ENCODE measurements at regions not wholly inside any gene's neighbourhood (a gene's known extent, or its start where the extent isn't known, plus 50 kb on each side); places are given as distances from the start of the nearest gene placed in this dataset.
"Not testable (repeated sequence)": the region's sequence is repeated elsewhere in the genome, so short reads cannot be mapped to it uniquely, and the experiment has no call there.

- DNase-seq (ENCODE audit: extremely low read depth in 1 of 2, low read depth in 1 of 2): no peak
Observed at GRCh38 chr2:160721089-160722040, 227.8 kb upstream of the RBMS1 start.

GRCh38 chr2:160726046-160726445 is 232.4 kb upstream of the RBMS1 start:
- no peak for DNase-seq (ENCODE audit: extremely low read depth in 1 of 2, low read depth in 1 of 2)

DNA sequence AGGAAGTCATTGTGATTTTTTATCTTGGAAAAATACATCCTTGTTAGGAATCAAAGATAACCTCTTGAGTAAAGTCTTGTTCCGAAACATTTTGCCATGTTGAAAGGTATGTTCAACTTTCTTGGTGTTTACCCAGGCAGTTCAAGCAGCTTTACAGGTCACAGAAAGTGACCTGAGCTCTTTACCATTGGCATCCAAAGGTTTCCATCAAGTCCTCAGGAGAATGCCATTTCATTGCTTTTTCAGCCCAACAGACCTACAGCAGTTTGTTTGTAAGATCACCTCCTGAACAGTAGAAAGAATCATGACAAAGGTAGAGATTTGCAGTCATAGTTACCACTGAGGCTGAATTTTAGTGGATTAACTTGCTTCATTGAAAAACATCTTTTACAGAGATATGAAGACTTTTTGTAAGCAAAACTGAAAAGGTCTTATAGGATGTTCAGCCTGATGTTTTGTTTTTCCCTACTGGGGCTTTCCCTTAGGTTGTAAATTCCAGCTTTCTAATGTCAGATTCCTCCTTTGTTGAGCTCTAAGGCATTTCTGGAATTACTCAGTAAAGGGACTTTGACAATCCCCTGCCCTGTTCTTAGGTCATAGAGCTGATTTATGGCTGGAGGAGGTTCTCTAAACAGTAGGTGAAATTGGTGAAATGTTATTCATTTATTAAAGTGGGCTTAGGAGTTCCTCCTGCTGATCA is 236.8 kb upstream of the RBMS1 start:
- no peak for DNase-seq (ENCODE audit: extremely low read depth in 1 of 2, low read depth in 1 of 2)

DNA sequence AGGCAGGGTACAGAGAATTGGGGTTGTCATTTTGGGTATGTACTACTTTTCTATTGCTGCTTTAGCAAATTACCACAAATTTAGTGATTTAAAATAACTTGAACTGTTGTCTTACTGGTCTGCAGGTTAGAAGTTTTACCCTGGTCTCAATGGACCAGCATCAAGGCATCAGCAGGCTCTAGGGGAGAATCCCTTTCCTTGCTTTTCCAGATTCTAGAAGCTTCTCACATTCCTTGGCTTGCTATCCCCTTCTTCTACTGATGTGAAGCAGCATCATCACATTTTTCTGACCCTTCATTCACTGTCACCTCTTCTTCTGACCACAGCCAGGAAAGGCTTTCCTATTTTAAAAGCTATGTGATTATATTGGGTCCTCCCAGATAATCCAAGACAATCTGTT is 237.8 kb upstream of the RBMS1 start:
- no peak for DNase-seq (ENCODE audit: extremely low read depth in 1 of 2, low read depth in 1 of 2)

DNA sequence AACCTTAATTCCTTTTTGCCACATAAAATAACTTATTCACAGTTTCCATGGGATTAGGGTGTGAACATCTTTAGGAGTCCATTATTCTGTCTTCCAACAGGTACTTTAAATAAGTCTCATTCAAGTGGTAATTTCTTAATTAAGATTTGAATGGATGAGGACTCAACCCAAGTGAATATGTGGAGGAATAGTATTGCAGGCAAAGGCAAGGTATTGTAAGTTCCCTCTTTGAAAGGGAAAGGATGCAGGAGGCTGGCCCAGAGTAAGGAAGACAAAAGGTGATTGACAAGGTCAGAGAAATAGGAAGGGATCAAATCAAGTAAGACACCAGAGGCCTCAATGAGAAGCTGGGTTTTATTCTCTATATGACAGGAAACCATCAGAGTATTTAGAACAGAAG is 238.2 kb upstream of the RBMS1 start:
- DNase-seq (ENCODE audit: extremely low read depth in 1 of 2, low read depth in 1 of 2): no peak

- no peak for DNase-seq (ENCODE audit: extremely low read depth in 1 of 2, low read depth in 1 of 2)
Observed at GRCh38 chr2:160735696-160736095, 242.1 kb upstream of the RBMS1 start.

DNA sequence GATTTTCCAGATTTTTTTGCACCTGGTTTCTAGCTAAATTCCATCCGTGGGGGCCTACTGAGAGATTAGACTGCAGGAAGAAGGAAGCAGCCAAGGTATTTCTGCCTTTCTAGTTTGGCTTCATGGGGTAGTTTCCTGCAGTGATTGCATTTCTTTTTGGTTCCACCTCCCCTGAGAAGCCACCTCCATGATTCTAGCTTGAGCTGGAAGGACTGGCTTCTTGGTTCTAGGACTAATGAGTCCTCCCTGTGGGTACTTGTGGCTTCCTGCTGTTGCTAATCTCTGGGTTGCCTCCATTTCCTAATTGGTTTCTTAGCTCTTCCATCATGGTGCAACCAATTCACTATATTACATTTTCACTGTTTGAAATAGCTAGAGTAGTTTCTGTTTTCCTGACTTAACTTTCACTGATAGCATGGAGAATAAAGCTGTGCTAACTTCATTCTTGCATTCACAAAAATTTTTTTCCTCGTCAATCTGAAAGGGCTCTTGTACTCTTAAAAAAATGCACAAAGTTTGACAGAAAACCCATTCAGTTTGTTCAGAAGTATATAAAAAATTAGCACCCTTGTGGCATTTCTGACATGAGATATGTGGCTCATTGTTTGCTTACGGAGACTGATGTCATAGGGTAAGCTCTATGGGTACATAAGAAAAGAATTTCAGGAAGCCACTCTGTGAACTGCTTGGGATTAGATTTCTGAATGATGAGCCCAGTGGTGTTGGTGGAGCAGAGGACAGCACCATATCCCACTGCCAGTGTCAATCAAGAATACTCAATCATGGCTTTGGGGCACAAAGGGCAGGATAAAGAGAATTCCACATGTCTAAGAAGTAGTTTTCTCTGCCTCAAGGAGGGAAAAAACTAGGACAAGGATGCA is 242.8 kb upstream of the RBMS1 start:
- no peak for DNase-seq (ENCODE audit: extremely low read depth in 1 of 2, low read depth in 1 of 2)

DNA sequence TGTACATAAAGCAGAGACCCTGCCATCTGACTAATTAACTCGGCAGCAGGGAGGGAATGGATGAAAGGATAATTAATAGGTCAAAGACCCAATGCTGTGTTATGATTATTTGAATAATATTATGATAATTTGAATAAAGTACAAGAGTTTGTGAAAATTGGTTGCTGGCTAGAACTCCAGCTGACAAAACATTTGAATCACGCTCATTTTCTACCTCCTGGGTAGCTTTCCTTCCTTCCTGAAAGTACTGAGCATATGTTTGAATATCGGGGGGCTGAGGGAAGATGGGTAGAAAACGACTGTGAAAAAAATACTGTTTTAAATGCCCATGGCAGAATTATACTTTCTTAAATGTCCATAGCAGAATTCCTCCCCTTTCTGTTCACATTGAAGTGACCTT is 243.6 kb upstream of the RBMS1 start:
- DNase-seq (ENCODE audit: extremely low read depth in 1 of 2, low read depth in 1 of 2): no peak

DNA sequence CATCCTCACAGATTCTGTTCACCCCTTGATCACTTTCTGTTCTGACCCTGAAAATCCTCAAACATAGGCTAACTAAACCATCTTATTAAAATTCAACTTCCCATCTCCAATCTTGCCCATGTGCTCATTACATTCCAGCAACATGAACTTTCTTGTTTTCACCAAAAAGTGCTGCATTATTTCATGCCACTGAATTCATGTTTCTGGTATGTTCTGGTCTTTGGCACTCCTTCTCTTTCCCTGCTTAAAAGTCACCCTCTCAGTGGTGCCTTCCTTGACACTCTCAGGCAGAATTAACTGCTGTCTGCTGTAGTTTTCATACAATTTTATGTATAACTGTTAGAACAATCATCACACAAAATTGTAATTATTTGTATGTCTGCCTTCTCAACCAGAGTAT is 247.7 kb upstream of the RBMS1 start:
- DNase-seq (ENCODE audit: extremely low read depth in 1 of 2, low read depth in 1 of 2): no peak

GRCh38 chr2:160741815-160742214 is 248.2 kb upstream of the RBMS1 start:
- no peak for DNase-seq (ENCODE audit: extremely low read depth in 1 of 2, low read depth in 1 of 2)

DNA sequence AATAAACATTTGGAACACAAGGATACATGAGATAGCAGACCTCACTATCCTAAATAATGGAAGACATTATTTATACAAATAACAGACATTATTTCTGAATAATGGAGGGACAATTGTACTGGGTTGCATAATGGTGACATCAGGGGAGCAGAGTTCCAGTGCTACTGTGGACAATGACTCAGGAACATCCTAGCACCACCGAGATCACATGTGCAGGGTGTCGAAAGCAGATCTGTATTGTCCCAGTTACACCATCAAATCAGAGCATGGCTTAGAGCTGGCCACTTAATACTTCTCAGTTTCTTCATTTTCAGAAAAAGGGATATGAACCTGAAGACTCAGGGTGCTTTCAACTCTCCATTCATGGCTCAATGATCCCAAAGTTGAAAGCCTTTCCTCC is 249.1 kb upstream of the RBMS1 start:
- no peak for DNase-seq (ENCODE audit: extremely low read depth in 1 of 2, low read depth in 1 of 2)

DNA sequence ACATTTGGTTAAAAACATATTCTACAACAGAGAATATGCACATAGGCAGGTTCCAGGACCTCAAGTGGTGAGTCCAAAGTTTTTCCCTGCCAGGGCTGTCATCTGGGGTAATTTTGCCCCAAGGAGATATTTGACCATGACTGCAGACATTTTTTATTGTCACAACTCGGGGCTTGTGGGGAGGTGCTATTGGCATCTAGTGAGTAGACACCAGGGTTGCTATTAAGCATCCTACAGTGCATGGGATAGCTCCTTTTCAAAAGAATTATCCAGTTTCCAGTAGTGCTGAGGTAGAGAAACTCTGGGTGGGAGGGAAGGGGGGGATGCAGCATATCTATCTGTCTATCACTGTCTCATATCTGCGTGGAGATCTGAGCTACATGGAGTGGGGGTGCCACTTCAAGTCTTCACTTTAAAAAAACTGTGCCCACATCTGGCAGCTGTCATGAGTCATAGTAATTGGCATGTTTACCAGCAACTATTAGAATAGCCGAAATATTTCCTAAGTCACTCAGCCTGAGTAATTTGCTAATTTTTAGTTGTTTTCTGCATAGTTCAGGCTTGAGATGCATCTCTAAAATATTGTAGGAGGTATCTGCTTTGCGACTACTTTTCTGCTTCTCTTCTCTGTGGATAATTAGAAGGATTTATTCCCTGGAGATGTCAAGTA is 254.0 kb upstream of the RBMS1 start:
- DNase-seq (ENCODE audit: extremely low read depth in 1 of 2, low read depth in 1 of 2): no peak

GRCh38 chr2:160751021-160751420 is 257.4 kb upstream of the RBMS1 start:
- DNase-seq (ENCODE audit: extremely low read depth in 1 of 2, low read depth in 1 of 2): no peak

- no peak for DNase-seq (ENCODE audit: extremely low read depth in 1 of 2, low read depth in 1 of 2)
Observed at GRCh38 chr2:160752475-160753330, 259.1 kb upstream of the RBMS1 start.

DNA sequence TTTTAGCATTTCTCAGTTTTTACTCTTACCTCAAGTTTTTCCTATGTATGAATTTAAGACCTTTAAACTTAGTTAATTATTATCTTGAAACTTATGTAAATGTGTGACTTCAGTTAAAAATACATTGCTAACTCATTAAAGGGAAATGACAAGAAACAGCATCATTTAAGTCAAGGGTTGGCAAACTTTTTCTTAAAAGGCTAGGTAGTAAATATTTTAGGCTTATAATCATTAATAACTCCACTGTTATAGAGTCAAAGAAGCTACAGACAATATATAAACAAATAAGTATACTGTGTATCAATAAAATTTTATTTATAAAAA is 259.7 kb upstream of the RBMS1 start:
- no peak for DNase-seq (ENCODE audit: extremely low read depth in 1 of 2, low read depth in 1 of 2)

DNA sequence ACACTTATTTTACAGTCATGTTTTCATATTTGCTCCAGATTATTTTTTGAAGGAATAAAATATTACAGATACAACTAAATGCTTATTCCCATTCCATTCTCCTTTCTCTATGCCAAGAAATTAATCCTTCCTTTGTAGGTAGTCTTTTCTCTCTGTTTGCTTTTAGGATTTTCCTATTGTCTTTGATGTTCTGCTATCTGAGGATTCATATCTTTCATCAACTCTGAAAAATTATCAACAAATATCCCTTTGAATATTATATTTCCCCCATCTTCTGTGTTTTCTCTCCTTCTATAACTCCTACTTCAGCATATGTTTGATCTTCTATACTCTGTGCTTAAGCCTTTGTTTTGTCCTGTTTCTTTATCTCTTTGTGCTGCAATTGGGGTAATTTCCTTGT is 260.4 kb upstream of the RBMS1 start:
- no peak for DNase-seq (ENCODE audit: extremely low read depth in 1 of 2, low read depth in 1 of 2)

DNA sequence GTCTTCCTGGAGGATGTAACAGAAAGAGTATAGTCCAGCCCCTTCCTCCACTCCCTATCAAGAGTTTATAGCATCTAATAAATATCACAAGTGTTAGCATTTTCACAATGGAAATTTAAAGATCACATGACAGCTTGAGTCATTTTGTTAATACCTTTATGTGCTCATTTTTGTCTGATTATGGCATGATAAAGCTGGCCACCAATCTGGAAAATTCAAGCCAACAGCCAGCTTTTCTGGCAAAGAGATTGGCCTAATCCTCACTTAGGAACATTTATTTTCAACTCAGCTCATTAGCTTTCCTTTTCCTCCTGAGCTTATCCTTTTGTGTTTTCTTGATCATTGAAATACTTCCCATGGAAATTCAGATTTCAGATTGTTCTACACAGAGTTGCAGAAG is 262.9 kb upstream of the RBMS1 start:
- DNase-seq (ENCODE audit: extremely low read depth in 1 of 2, low read depth in 1 of 2): no peak

DNA sequence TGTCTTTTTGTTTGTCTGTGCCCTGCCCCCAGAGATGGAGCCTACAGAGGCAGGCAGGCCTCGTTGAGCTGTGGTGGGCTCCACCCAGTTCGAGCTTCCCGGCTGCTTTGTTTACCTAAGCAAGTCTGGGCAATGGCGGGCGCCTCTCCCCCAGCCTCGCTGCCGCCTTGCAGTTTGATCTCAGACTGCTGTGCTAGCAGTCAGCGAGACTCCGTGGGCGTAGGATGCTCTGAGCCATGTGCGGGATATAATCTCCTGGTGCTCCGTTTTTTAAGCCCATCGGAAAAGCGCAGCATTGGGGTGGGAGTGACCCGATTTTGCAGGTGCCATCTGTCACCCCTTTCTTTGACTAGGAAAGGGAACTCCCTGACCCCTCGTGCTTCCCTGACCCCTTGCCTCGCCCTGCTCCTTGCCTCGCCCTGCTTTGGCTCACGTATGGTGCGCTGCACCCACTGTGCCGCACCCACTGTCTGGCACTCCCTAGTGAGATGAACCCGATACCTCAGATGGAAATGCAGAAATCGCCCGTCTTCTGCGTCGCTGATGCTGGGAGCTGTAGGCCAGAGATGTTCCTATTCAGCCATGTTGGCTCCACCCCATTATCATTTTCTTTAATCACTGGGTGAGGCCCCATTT is 269.0 kb upstream of the RBMS1 start:
- not testable (repeated sequence) for DNase-seq (ENCODE audit: extremely low read depth in 1 of 2, low read depth in 1 of 2)

DNA sequence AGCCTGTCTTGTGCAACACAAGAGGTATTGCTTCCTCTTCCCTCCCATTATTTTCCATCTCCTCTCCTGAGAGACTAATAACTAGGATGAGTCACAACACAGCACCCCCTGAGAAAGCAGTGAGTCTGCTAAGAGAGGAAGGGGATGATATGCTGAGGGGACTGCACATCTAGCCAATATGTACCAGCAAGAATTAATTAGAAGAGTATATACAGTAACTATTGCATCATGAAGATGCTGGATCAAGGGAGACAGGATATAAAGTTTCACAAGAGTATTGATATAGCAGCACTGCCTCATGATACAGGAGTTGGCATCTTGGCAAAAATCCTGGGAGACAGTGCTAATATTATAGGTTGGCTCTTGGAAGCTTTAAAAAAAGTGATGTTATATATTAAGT is 289.9 kb upstream of the RBMS1 start:
- DNase-seq (ENCODE audit: extremely low read depth in 1 of 2, low read depth in 1 of 2): no peak

Measured in stimulated activated CD8-positive, alpha-beta memory T cell treated with anti-CD3 and anti-CD28 coated beads, Interleukin-7, amount 100 ng/mL, for 48 hours (primary cell).